Activated CD4-positive, alpha-beta T cell treated with anti-CD3 and anti-CD28 coated beads, Interleukin-2, amount 50 U/mL, for 1 hour (primary cell): ENCODE measurements at regions not wholly inside any gene's neighbourhood (a gene's known extent, or its start where the extent isn't known, plus 50 kb on each side); places are given as distances from the start of the nearest gene placed in this dataset.

Experiments used
- DNase-seq: peaks from one replicate; pipeline ENCODE4 v3.0.0-alpha.2; 2020

- DNase-seq: no peak
Observed at GRCh38 chr2:42849311-42849710, 56.9 kb upstream of the HAAO start.

GRCh38 chr2:42848726-42849290 lies 56.4 kb upstream of the HAAO start:
- DNase-seq: no peak

GRCh38 chr2:42848265-42848664 lies 55.9 kb upstream of the HAAO start:
- no peak for DNase-seq

GRCh38 chr2:42847596-42848151 lies 55.3 kb upstream of the HAAO start:
- no peak for DNase-seq

- DNase-seq: no peak
Observed at GRCh38 chr2:42846932-42847595, 54.7 kb upstream of the HAAO start.

GRCh38 chr2:42846026-42846425 lies 53.6 kb upstream of the HAAO start:
- no peak for DNase-seq

- DNase-seq: no peak
Observed at GRCh38 chr2:42844901-42845821, 52.8 kb upstream of the HAAO start.

- no peak for DNase-seq
Observed at GRCh38 chr2:42844366-42844765, 52.0 kb upstream of the HAAO start.

GRCh38 chr2:42843611-42844010 lies 51.2 kb upstream of the HAAO start:
- DNase-seq: no peak

GRCh38 chr2:42843131-42843530 lies 50.7 kb upstream of the HAAO start:
- no peak for DNase-seq

- no peak for DNase-seq
Observed at GRCh38 chr2:42842466-42842865, 50.1 kb upstream of the HAAO start.
